OCI-LY7 (cell line): ENCODE measurements at regions not wholly inside any gene's neighbourhood (a gene's known extent, or its start where the extent isn't known, plus 50 kb on each side); places are given as distances from the start of the nearest gene placed in this dataset.

Experiments
- BruUV-seq: library from RNA; stranded (reverse); fragments of 400-500 nt; replicated peaks from 2 replicates; lab custom pipeline; 2021; lab: Mats Ljungman, UMichigan
- CTCF ChIA-PET: fragments of 300-600 bp; sonication (Branson Sonifier 250); formaldehyde crosslinking; loops from one replicate; lab custom pipeline; 2022; ENCODE audit warnings: antibody characterized with exemption; ENCODE audit not compliant: unreplicated experiment; lab: Charles Lee
- POLR2A ChIA-PET: fragments of 300-600 bp; sonication (Branson Sonifier 250); formaldehyde crosslinking; loops from one replicate; lab custom pipeline; 2022; ENCODE audit warnings: antibody characterized with exemption; lab: Charles Lee
- DNase-seq: peaks from one replicate; pipeline ENCODE4 v3.0.0-alpha.2; 2015; ENCODE audit warnings: low spot score
- H2AFZ ChIP-seq: fragments of 200-600 bp; sonication (generic), shearing (Covaris generic); 2 replicates; pipeline ENCODE4 v1.6.1; 2014; ENCODE audit warnings: mild to moderate bottlenecking, antibody characterized with exemption, low read length, moderate library complexity
- H3K27ac ChIP-seq: fragments of 200-600 bp; sonication (generic); 2 replicates; pipeline ENCODE4 v1.5.1; 2014; ENCODE audit warnings: mixed run types, low read depth, mild to moderate bottlenecking, moderate library complexity, low read length, inconsistent platforms; ENCODE audit not compliant: poor library complexity, severe bottlenecking
- H3K36me3 ChIP-seq: fragments of 200-600 bp; sonication (generic); 2 replicates; pipeline ENCODE4 v1.6.1; 2014; ENCODE audit warnings: mild to moderate bottlenecking, antibody characterized with exemption, low read length, moderate library complexity, mixed read lengths; ENCODE audit not compliant: insufficient read depth
- H3K4me1 ChIP-seq: fragments of 200-600 bp; sonication (generic); 2 replicates; pipeline ENCODE4 v1.5.1; 2014; ENCODE audit warnings: mild to moderate bottlenecking, low read length; ENCODE audit not compliant: insufficient read depth, poor library complexity, severe bottlenecking
- H3K4me2 ChIP-seq: fragments of 200-600 bp; sonication (generic); 2 replicates; pipeline ENCODE4 v1.6.1; 2014; ENCODE audit warnings: mild to moderate bottlenecking, low read length
- H3K4me3 ChIP-seq: fragments of 200-600 bp; sonication (generic); 2 replicates; pipeline ENCODE4 v1.5.1; 2014; ENCODE audit warnings: mild to moderate bottlenecking, low read depth, low read length; ENCODE audit not compliant: poor library complexity, severe bottlenecking
- H3K79me2 ChIP-seq: fragments of 200-600 bp; sonication (generic); 2 replicates; pipeline ENCODE4 v1.6.1; 2016; ENCODE audit warnings: low read depth, mild to moderate bottlenecking, low read length, moderate library complexity, mixed read lengths; ENCODE audit not compliant: insufficient read depth
- H3K9me2 ChIP-seq: fragments of 200-600 bp; sonication (generic); 2 replicates; pipeline ENCODE4 v1.6.1; 2016; ENCODE audit warnings: mild to moderate bottlenecking, low read length, mixed read lengths; ENCODE audit not compliant: insufficient read depth
- H3K9me3 ChIP-seq: fragments of 200-600 bp; sonication (generic); 2 replicates; pipeline ENCODE4 v1.6.1; 2014; ENCODE audit warnings: mild to moderate bottlenecking, mixed run types, low read length, mixed read lengths
- H4K20me1 ChIP-seq: fragments of 200-600 bp; sonication (generic); 2 replicates; pipeline ENCODE4 v1.6.1; 2014; ENCODE audit warnings: mild to moderate bottlenecking, antibody characterized with exemption, low read length, moderate library complexity, mixed read lengths; ENCODE audit not compliant: insufficient read depth
- CTCF ChIP-seq: fragments of 200-600 bp; sonication (generic); conservative IDR thresholded peaks from 2 replicates; pipeline ENCODE4 v1.5.1; 2014; ENCODE audit warnings: mild to moderate bottlenecking, antibody characterized with exemption, low read length, moderate library complexity, mixed read lengths
- EZH2phosphoT487 ChIP-seq: fragments of 200-600 bp; sonication (generic); IDR thresholded peaks from 2 replicates; pipeline ENCODE4 v1.6.1; 2018; ENCODE audit warnings: low read depth, borderline replicate concordance, mild to moderate bottlenecking, mixed run types, antibody characterized with exemption, low read length, moderate library complexity, mixed read lengths
- intact Hi-C: fragments of 100-400 bp; cut with micrococcal nuclease; formaldehyde crosslinking; loops from one replicate; pipeline ENCODE4 v1.10.0; 2022; ENCODE audit not compliant: unreplicated experiment

GRCh38 chr15:31782951-31783350, 247.4 kb upstream of the CHRNA7 start:
- H3K9me3 ChIP-seq = no peaks in the 10 kb centered on the region
- H2AFZ ChIP-seq = no peak overlapping the region
- DNase-seq = no peak
- H3K79me2 ChIP-seq = no peaks in the 10 kb centered on the region
- ChIA-PET POLR2A (no interaction called here), CTCF (no interaction called here)
- no peak overlapping the region for H3K27ac ChIP-seq
- H3K4me3 ChIP-seq = no peak overlapping the region
- no peaks in the 10 kb centered on the region for H3K9me2 ChIP-seq
- TF ChIP-seq EZH2phosphoT487 = no peak
- TF ChIP-seq CTCF = no peak
- no TSS peak for BruUV-seq
- no peak overlapping the region for H3K4me2 ChIP-seq
- no peaks in the 10 kb centered on the region for H3K4me1 ChIP-seq
- H4K20me1 ChIP-seq = no peaks in the 10 kb centered on the region
- intact Hi-C loops = no loop called here
- H3K36me3 ChIP-seq = no peaks in the 10 kb centered on the region

- no peaks in the 10 kb centered on the region for H3K9me3 ChIP-seq
- H3K27ac ChIP-seq = no peak overlapping the region
- POLR2A ChIA-PET = interaction anchor here (0.7 kb wide), 1 partner anchor 44 kb away, joined by 3 read pairs; no protein-coding TSS in a partner anchor
- H4K20me1 ChIP-seq = no peaks in the 10 kb centered on the region
- no peaks in the 10 kb centered on the region for H3K4me1 ChIP-seq
- intact Hi-C loops = no loop called here
- no peak for DNase-seq
- BruUV-seq = no TSS peak
- H3K4me2 ChIP-seq = no peak overlapping the region
- H3K79me2 ChIP-seq = no peaks in the 10 kb centered on the region
- H3K36me3 ChIP-seq = no peaks in the 10 kb centered on the region
- no peak overlapping the region for H3K4me3 ChIP-seq
- CTCF ChIA-PET = no interaction called here
- no peaks in the 10 kb centered on the region for H3K9me2 ChIP-seq
- no peak overlapping the region for H2AFZ ChIP-seq
- no peak for TF ChIP-seq CTCF
- no peak for TF ChIP-seq EZH2phosphoT487
Observed at GRCh38 chr15:31786360-31786759, 244.0 kb upstream of the CHRNA7 start.

- no peaks in the 10 kb centered on the region for H3K9me3 ChIP-seq
- no peaks in the 10 kb centered on the region for H3K9me2 ChIP-seq
- H3K4me2 ChIP-seq = no peak overlapping the region
- H3K36me3 ChIP-seq = no peaks in the 10 kb centered on the region
- ChIA-PET CTCF (no interaction called here), POLR2A (no interaction called here)
- no peak overlapping the region for H3K4me3 ChIP-seq
- no peak overlapping the region for H2AFZ ChIP-seq
- H3K79me2 ChIP-seq = no peaks in the 10 kb centered on the region
- no peak for TF ChIP-seq CTCF
- no peak for TF ChIP-seq EZH2phosphoT487
- DNase-seq = no peak
- no peaks in the 10 kb centered on the region for H4K20me1 ChIP-seq
- no peak overlapping the region for H3K27ac ChIP-seq
- intact Hi-C loops = no loop called here
- H3K4me1 ChIP-seq = no peaks in the 10 kb centered on the region
- BruUV-seq = no TSS peak
Observed at GRCh38 chr15:31788104-31788503, 242.2 kb upstream of the CHRNA7 start.
